Right lobe of liver (tissue), 6 donors: ENCODE measurements at regions not wholly inside any gene's neighbourhood (a gene's known extent, or its start where the extent isn't known, plus 50 kb on each side); places are given as distances from the start of the nearest gene placed in this dataset.

Experiments
- ATAC-seq, 4 donors: fragments of 200-7000 bp; cut with Tn5 transposase; one replicate each; pipeline ENCODE4 v1.9.1; 2020; ENCODE audit warnings: mild to moderate bottlenecking in 4 of 4, moderate library complexity in 4 of 4
- DNase-seq, 3 donors: peaks; one replicate each; pipeline ENCODE4 v3.0.0-alpha.2; 2020
- H3K27ac ChIP-seq, 3 donors: fragments of 200-600 bp; one replicate each; pipeline ENCODE4 v1.8.0; 2022
- H3K27me3 ChIP-seq, 2 donors: fragments of 200-600 bp; one replicate each; pipeline ENCODE4 v1.8.0; 2022
- H3K36me3 ChIP-seq, 4 donors: fragments of 200-600 bp; sonication (generic) in 1 of 4; one replicate each; pipeline versions ENCODE4 v1.5.1 to v1.8.0; 2017 to 2022; ENCODE audit warnings: control low read depth in 1 of 4
- H3K4me1 ChIP-seq, 4 donors: fragments of 200-600 bp; sonication (generic) in 1 of 4; one replicate each; pipeline versions ENCODE4 v1.5.1 to v1.8.0; 2017 to 2022; ENCODE audit warnings: control low read depth in 1 of 4
- H3K4me3 ChIP-seq, 3 donors: fragments of 200-600 bp; one replicate each; pipeline ENCODE4 v1.8.0; 2022
- H3K9me3 ChIP-seq, 4 donors: fragments of 200-600 bp; sonication (generic) in 1 of 4; one replicate each; pipeline versions ENCODE4 v1.5.1 to v1.8.0; 2017 to 2022; ENCODE audit warnings: control low read depth in 1 of 4
- POLR2A ChIP-seq: fragments of 450-650 bp; IDR thresholded peaks from one replicate; pipeline ENCODE4 v1.6.1; 2017; ENCODE audit warnings: antibody characterized with exemption, mild to moderate bottlenecking
- intact Hi-C, 2 donors: fragments of 100-400 bp; cut with DNase I; formaldehyde crosslinking; loops; one replicate each; pipeline versions ENCODE4 v1.11.2 to v1.14.1; 2022
- TF ChIP-seq, protein P1 (sequence below), 4 donors: fragments of 200-600 bp in 3 of 4; fragments of 450-650 bp in 1 of 4; IDR thresholded peaks; one replicate each; pipeline versions ENCODE4 v1.5.1 to v1.8.0; 2016 to 2022; ENCODE audit warnings: antibody characterized with exemption in 4 of 4, mild to moderate bottlenecking in 2 of 4
- donor health status: DM: no; HTN: yes; CAD: no.
- donor health status: DM: no; HTN: no; CAD: no.
- donor health status: DM: no; HTN: no; CAD: no.
- donor health status: DM: no; HTN: yes; CAD: no.
- donor health status: DM: no; HTN: yes; CAD: no.

DNA sequence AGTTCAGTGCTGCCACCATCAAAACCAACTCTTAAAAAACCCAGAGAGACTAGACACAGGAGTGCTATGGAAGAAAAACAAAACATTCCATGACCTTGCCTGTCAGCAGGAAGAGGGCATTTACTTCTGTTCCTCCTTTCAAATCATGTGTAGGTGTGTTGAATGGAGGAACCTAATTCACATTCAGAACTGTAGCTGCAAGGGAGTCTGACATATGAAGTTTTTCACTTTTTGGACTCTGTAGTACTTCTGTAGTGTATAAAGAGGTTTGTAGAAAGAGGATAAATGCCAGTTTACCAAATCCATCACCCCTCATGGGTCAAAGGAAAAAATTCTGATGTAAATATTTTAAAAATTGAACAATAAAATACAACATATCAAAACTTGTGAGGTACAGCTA is 51.1 kb upstream of the SYPL1 start:
- peaks cover 0 to 16% (median 6%) of the 10 kb centered on the region in 4 donors for H3K4me1 ChIP-seq
- no peak for TF ChIP-seq POLR2A
- TF ChIP-seq, protein P1, sequence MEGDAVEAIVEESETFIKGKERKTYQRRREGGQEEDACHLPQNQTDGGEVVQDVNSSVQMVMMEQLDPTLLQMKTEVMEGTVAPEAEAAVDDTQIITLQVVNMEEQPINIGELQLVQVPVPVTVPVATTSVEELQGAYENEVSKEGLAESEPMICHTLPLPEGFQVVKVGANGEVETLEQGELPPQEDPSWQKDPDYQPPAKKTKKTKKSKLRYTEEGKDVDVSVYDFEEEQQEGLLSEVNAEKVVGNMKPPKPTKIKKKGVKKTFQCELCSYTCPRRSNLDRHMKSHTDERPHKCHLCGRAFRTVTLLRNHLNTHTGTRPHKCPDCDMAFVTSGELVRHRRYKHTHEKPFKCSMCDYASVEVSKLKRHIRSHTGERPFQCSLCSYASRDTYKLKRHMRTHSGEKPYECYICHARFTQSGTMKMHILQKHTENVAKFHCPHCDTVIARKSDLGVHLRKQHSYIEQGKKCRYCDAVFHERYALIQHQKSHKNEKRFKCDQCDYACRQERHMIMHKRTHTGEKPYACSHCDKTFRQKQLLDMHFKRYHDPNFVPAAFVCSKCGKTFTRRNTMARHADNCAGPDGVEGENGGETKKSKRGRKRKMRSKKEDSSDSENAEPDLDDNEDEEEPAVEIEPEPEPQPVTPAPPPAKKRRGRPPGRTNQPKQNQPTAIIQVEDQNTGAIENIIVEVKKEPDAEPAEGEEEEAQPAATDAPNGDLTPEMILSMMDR (IDR thresholded peaks at IDR 0.05), result no peak
- DNase-seq (no peak), ATAC-seq (no peak)
- H3K36me3 ChIP-seq, result no peaks in the 10 kb centered on the region
- H3K9me3 ChIP-seq, result peaks cover 0 to 5% (median 0%) of the 10 kb centered on the region in 4 donors
- H3K4me3 ChIP-seq, result no peak overlapping the region
- intact Hi-C loops, result no loop called here
- no peaks in the 10 kb centered on the region for H3K27me3 ChIP-seq
- no peak overlapping the region for H3K27ac ChIP-seq
